ENCODE measurements at regions not wholly inside any gene's neighbourhood (a gene's known extent, or its start where the extent isn't known, plus 50 kb on each side); places are given as distances from the start of the nearest gene placed in this dataset.
"Not testable (repeated sequence)": the region's sequence is repeated elsewhere in the genome, so short reads cannot be mapped to it uniquely, and the experiment has no call there.

DNA sequence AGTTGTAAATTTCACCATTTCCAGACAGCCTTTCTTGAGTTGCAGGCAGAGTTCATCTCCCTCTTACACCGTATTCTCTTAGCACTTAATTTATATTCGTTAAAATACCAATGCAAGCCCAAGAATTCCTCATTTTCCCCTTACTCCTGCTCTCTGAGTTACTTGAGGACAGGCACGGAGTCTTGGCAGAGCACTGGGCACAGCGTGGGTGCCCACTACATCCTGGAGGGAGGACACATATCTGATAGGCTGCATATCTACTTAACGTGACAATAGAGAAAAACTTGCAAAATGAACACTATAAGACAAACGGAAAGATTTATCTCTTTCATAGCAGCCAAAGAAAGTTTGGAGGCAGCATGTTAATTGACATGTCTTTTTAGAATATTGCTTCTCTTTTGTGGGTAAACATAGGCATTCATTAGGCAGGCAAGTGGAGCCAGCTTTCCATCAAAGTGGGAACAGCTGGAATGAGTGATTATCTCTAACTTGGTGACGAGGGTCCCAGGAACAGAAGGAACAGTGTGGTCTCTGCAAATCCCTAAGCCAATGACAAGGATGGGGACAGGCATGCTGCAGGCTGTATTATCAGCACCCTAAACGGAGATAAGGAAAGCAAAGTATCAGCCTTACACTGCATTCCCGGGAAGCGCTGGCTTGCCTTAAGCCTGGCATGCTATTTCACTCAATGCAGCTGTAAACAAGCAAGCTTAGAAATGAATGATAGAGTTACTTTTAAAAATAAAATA, 116.5 kb downstream of the RTP4 start:
- no peak for DNase-seq (ENCODE audit: low spot score)
- Mint-ChIP-seq H3K36me3 (no peaks in the 10 kb centered on the region), H3K4me3 (no peak overlapping the region), H3K9me3 (no peaks in the 10 kb centered on the region), H3K27me3 (peaks cover 34 to 44% of the 10 kb centered on the region in 2 donors), H3K4me1 (ENCODE audit: low read depth in 2 of 2) (no peaks in the 10 kb centered on the region), H3K27ac (no peak overlapping the region)
- no peak for ATAC-seq

DNA sequence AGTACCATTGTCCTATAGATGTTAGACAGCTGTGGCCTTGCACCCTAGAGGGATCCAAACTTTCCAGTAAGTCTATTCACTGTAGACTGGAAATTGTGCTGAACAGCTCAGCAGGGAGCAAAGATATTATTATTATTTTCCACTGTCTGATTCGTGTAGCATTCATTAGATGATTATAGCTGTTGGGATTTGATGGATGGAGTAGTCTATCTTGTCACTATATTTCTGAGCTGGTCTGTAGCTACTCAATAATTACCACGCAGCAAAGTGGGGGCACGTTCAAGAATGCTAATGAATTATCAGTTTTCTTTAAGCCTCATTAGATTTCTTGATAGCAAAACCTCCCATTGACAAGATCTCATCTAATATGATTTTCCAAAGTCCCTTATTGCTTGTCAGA, 113.2 kb downstream of the RTP4 start:
- Mint-ChIP-seq H3K36me3 (peaks cover 5% of the 10 kb centered on the region), H3K27ac (no peak overlapping the region), H3K27me3 (peaks cover 23 to 38% of the 10 kb centered on the region in 2 donors), H3K4me1 (ENCODE audit: low read depth in 2 of 2) (no peaks in the 10 kb centered on the region), H3K4me3 (no peak overlapping the region), H3K9me3 (peaks cover 3% of the 10 kb centered on the region)
- DNase-seq (ENCODE audit: low spot score) (no peak), ATAC-seq (peak in 1 of 2 donors; percentile 17)

DNA sequence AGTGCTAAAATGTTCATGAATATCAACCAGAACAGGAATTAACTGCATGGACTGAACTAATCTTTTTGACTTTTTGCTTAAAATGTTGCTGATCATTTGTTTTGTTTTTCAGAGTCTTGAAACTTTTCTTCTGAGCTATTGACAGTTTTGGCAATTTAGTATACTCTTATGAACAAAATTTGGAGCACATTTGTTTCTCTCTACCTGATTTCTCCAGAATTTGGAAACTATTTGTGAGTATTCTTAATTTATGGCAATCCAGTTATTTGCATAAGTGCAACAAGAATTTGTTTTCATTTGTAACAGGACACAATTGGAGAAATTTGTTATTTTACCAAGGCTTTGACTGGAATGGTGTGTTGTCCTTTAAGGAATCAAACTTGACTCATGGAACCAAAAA, 107.4 kb downstream of the RTP4 start:
- Mint-ChIP-seq H3K27me3 (peaks cover 10 to 23% of the 10 kb centered on the region in 2 donors), H3K36me3 (peaks cover 14% of the 10 kb centered on the region)
- not testable (repeated sequence) for H3K4me3 Mint-ChIP-seq; H3K9me3 Mint-ChIP-seq; H3K4me1 Mint-ChIP-seq (ENCODE audit: low read depth in 2 of 2); ATAC-seq; DNase-seq (ENCODE audit: low spot score); H3K27ac Mint-ChIP-seq

DNA sequence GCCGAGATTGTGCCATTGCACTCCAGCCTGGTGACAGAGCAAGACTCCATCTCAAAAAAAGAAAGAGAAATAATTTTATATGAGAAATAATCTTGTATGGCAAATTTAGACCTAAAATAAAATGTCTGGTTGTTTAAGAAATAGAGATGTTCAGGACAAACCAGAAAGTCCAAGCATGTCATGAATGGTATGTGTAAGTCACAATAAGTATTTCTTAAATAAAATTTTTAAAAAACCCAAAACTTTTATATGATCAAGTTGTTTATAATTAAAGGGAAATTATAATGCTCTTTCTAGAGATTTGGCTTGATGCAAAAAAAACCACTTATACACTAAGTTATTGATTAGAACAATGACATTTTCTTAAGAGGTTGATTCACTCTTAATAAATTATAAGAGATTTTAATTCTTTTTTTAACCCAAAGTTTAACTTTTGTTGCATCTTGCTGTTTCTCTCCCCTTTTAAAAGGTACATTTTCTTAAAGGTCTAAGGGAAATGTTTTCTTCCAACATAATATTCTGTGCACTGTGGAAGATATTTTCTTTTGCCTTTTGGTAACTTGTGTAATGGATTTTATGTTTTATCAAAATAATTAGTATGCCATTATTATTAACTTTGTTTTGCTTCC, 105.7 kb downstream of the RTP4 start:
- Mint-ChIP-seq H3K9me3 (peaks cover 5% of the 10 kb centered on the region), H3K4me3 (no peak overlapping the region), H3K36me3 (peaks cover 14% of the 10 kb centered on the region), H3K27me3 (peaks cover 16 to 35% of the 10 kb centered on the region in 2 donors), H3K27ac (no peak overlapping the region), H3K4me1 (ENCODE audit: low read depth in 2 of 2) (no peaks in the 10 kb centered on the region)
- DNase-seq (ENCODE audit: low spot score) = no peak
- ATAC-seq = no peak

DNA sequence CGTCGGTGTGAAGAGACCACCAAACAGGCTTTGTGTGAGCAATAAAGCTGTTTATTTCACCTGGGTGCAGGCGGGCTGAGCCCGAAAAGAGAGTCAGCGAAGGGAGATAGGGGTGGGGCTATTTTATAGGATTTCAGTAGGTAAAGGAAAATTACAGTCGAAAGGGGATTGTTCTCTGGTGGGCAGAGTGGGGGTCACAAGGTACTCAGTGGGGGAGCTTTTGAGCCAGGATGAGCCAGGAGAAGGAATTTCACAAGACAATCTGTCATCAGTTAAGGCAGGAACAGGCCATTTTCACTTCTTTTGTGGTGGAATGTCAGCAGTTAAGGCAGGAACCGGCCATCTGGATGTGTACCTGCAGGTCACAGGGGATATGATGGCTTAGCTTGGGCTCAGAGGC, 98.1 kb downstream of the RTP4 start:
- H3K4me3 Mint-ChIP-seq; ATAC-seq; H3K36me3 Mint-ChIP-seq; H3K9me3 Mint-ChIP-seq; DNase-seq (ENCODE audit: low spot score); H3K4me1 Mint-ChIP-seq (ENCODE audit: low read depth in 2 of 2); H3K27ac Mint-ChIP-seq: not testable (repeated sequence)
- peaks cover 33 to 53% of the 10 kb centered on the region in 2 donors for H3K27me3 Mint-ChIP-seq

DNA sequence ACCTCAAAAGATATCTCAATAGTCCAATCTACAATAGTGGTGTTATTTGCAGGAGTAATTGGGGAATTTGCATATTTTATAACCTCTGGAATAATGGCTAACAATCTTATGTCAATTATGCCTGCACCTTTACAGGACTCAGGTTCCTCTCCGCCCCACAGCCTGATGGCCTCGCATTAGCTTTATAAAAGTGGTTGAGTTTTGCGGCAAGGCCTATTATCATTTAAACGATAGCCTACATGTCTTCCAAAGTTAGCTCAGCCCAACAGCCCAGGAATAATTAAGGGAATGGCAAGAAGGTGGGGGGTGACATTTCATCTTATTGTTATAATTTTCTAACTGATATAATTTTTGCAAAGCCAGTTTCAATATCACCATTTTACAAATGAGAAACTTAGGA, 97.3 kb downstream of the RTP4 start:
- H3K4me3 Mint-ChIP-seq = no peak overlapping the region
- H3K27ac Mint-ChIP-seq = no peak overlapping the region
- no peaks in the 10 kb centered on the region for H3K36me3 Mint-ChIP-seq
- DNase-seq (ENCODE audit: low spot score) (no peak), ATAC-seq (no peak)
- H3K4me1 Mint-ChIP-seq (ENCODE audit: low read depth in 2 of 2) = no peaks in the 10 kb centered on the region
- H3K27me3 Mint-ChIP-seq = peaks cover 32 to 51% of the 10 kb centered on the region in 2 donors
- H3K9me3 Mint-ChIP-seq = no peaks in the 10 kb centered on the region

DNA sequence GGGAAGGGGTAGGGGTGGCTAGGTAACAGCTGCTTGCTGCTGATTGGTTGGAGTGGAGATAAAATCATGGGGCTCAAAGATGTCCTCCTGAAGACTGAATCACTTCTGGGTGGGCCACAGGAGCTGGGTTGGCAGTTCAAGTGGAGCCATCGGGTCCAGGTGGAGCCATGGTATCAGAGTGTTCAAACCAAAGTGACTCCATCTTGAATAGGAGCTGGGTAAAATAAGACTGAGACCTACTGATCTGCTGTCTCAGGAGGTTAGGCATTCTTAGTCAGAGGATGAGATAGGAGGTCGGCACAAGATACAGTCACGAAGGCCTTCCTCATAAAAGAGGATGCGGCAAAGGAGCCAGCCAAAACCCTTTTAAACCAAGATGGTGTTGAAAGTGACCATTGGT, 96.5 kb downstream of the RTP4 start:
- H3K9me3 Mint-ChIP-seq = no peaks in the 10 kb centered on the region
- H3K36me3 Mint-ChIP-seq = no peaks in the 10 kb centered on the region
- H3K27me3 Mint-ChIP-seq = peaks cover 25 to 43% of the 10 kb centered on the region in 2 donors
- ATAC-seq (no peak), DNase-seq (ENCODE audit: low spot score) (no peak)
- H3K27ac Mint-ChIP-seq = no peak overlapping the region
- no peak overlapping the region for H3K4me3 Mint-ChIP-seq
- no peaks in the 10 kb centered on the region for H3K4me1 Mint-ChIP-seq (ENCODE audit: low read depth in 2 of 2)

DNA sequence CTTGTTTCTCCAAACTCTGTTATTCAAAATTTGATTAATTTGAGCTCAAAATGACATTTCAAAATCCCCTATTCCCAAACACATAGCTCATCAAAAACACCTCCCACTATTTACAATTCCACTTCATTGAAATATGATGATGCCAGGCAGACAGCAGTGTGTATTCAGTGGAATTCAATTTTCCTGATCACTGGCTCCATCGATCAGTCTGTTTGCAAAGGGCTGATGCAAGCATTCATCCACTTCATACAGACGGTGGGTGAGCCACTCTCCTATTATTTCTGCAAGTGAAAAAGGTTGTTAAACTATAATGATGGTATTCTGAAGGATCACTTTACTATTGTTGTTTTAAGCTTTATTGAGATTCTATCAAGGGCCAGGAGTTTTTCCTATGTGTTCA, 90.7 kb downstream of the RTP4 start:
- Mint-ChIP-seq H3K36me3 (no peaks in the 10 kb centered on the region), H3K9me3 (no peaks in the 10 kb centered on the region)

DNA sequence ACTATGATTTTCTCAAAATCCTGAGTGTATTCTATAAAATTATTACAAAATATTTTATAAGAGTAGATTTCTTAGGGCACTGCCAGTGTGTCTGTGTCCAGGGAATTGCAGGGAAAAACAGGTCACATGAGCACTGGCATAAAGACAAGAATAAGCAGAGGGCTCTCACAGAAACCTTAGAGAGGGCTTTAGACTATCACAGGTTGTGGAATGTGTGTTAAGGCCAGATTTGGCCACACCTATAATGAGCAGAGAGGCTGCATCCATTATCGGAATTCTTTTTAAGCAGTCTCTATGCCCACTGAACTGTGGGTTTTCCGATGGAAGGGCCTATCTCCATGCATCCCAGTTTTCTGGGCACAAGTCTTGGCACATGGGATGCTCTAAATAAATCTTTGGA, 90.2 kb downstream of the RTP4 start:
- peaks cover 36 to 63% of the 10 kb centered on the region in 2 donors for H3K27me3 Mint-ChIP-seq
- DNase-seq (ENCODE audit: low spot score) (no peak), ATAC-seq (no peak)
- no peak overlapping the region for H3K27ac Mint-ChIP-seq
- H3K4me1 Mint-ChIP-seq (ENCODE audit: low read depth in 2 of 2) = no peaks in the 10 kb centered on the region
- H3K9me3 Mint-ChIP-seq = no peaks in the 10 kb centered on the region
- H3K36me3 Mint-ChIP-seq = no peaks in the 10 kb centered on the region
- H3K4me3 Mint-ChIP-seq = no peak overlapping the region

More for the DNA sequence above, 90.7 kb downstream of the RTP4 start:
- no peak overlapping the region for H3K27ac Mint-ChIP-seq
- ATAC-seq (no peak), DNase-seq (ENCODE audit: low spot score) (no peak)
- H3K4me1 Mint-ChIP-seq (ENCODE audit: low read depth in 2 of 2) = no peaks in the 10 kb centered on the region
- H3K27me3 Mint-ChIP-seq = peaks cover 40 to 65% of the 10 kb centered on the region in 2 donors
- no peak overlapping the region for H3K4me3 Mint-ChIP-seq

DNA sequence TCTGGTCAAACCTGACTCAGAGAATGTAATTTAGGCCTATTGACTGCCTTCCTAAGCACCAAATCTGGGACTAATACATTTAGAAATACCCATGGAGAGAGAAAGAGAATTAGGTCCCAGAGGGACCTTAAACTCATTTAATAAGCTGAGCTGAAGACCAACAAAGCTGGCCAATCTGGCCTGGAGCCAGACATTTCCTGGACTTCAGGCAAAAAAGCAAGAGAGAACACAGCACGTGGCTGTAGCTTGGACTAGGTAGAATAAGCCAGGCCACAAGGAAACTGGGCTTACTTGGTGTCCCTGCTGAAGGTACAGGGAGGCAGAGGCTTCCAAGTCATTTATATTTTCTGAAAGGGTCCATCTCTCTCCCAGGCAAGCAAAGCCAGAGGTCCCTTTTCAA, 88.1 kb downstream of the RTP4 start:
- no peak overlapping the region for H3K27ac Mint-ChIP-seq
- no peaks in the 10 kb centered on the region for H3K4me1 Mint-ChIP-seq (ENCODE audit: low read depth in 2 of 2)
- no peaks in the 10 kb centered on the region for H3K36me3 Mint-ChIP-seq
- DNase-seq (ENCODE audit: low spot score) = no peak
- peaks cover 29 to 61% of the 10 kb centered on the region in 2 donors for H3K27me3 Mint-ChIP-seq
- no peaks in the 10 kb centered on the region for H3K9me3 Mint-ChIP-seq
- ATAC-seq = peak in 1 of 2 donors; percentile 48
- H3K4me3 Mint-ChIP-seq = no peak overlapping the region

DNA sequence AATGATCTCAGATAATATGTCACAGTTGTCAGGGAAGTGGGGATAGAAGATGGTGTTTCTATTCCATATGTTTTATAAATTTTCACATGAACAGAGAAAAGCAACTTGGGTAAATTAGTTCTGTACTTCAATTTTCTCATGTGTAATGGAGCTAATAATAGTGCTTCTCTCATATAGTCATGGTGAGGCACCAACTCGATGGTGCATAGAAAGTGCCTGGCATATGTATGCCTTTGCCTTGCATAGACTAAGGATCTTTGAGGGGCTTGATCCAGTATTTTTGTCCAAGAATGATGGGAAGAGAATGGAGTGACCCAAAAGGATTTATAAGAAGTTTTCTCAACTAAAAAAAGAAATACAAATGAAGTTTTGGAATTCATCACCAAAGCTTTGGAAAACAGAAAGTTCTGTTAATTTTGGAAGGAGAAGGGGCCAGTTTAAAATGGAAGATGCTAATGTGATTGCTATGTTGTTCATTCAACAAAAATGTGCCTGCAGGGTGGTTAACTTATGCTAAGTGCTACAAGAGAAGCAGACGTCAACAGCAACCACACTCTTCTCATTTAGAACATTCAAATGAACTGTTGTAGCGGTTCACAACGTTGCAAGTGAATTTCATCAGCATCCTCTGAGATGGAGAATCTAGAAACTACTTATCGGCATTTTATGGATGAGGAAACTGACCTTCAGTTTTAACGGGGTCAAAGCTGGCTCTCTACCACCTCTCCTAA, 86.1 kb downstream of the RTP4 start:
- DNase-seq (ENCODE audit: low spot score) (no peak), ATAC-seq (no peak)
- H3K4me1 Mint-ChIP-seq (ENCODE audit: low read depth in 2 of 2) = no peaks in the 10 kb centered on the region
- H3K9me3 Mint-ChIP-seq = no peaks in the 10 kb centered on the region
- H3K27me3 Mint-ChIP-seq = peaks cover 29 to 61% of the 10 kb centered on the region in 2 donors
- H3K27ac Mint-ChIP-seq = no peak overlapping the region
- no peaks in the 10 kb centered on the region for H3K36me3 Mint-ChIP-seq
- H3K4me3 Mint-ChIP-seq = no peak overlapping the region

DNA sequence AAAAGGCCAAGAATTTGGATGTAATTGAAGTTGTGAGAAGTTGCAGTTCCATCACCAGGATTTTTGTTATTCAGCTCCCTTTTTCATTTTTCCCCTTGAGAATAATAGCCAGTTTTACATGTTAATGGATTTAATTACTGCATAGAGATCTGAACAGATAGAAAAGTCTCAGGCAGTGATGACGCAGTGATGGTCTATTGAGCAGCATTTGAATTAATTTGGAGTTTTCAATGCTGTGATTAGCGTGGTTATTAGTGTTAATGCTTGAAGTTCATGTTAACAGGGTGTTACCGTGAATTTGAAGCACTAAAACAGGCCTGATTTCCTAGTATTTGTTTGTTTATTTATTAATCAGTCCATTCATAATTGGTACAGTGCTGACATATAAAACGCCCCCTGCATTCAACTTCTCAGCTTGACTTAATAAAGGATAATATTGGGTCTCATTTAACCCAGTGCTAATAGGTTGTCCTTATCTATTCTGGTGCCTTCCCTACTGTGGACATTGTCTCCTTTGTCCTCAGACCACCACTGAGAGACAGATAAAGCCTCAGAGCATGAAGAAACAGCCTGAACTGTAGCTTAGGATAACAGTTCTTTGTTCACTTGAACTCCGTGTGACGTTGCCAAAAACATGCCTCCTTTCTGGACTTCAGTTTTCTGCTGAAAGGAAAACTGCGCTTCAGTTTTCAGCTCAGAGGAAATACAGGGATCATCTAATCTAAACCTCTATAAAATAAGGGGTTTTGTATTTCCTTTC, 82.4 kb downstream of the RTP4 start:
- Mint-ChIP-seq H3K36me3 (no peaks in the 10 kb centered on the region), H3K4me3 (no peak overlapping the region), H3K4me1 (ENCODE audit: low read depth in 2 of 2) (no peaks in the 10 kb centered on the region), H3K27ac (no peak overlapping the region), H3K9me3 (no peaks in the 10 kb centered on the region), H3K27me3 (peaks cover 15 to 41% of the 10 kb centered on the region in 2 donors)
- no peak for DNase-seq (ENCODE audit: low spot score)
- ATAC-seq = no peak

DNA sequence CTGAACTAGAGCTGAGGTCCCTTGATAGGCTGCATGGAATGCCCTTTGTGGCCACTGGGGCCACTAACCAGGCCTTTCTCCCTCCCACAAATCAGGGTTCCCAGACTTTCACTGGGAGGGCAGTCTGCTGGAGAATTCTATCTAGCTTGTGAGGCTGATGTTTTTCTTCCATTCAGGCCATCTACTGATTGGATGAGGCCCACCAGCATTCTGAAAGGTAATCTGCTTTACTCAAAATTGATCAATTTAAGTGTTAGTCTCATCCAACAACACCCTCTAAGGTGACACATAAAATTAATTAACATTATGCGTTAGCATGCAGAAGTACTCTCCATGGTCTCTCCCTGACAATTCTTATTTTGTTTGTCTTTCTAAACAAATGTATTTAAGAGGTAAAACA, 80.5 kb downstream of the RTP4 start:
- no peaks in the 10 kb centered on the region for H3K4me1 Mint-ChIP-seq (ENCODE audit: low read depth in 2 of 2)
- no peak overlapping the region for H3K4me3 Mint-ChIP-seq
- no peaks in the 10 kb centered on the region for H3K36me3 Mint-ChIP-seq
- H3K9me3 Mint-ChIP-seq = no peaks in the 10 kb centered on the region
- no peak overlapping the region for H3K27ac Mint-ChIP-seq
- peaks cover 12 to 24% of the 10 kb centered on the region in 2 donors for H3K27me3 Mint-ChIP-seq
- no peak for DNase-seq (ENCODE audit: low spot score)
- no peak for ATAC-seq

All from natural killer cell treated with Interleukin-12 subunit alpha and Interleukin-12 subunit beta and Interleukin-15 and Interleukin-18, amount 100 ng/mL, for 72 hours (primary cell).